Activated CD8-positive, alpha-beta memory T cell treated with anti-CD3 and anti-CD28 coated beads for 1 hour (primary cell): ENCODE measurements at regions not wholly inside any gene's neighbourhood (a gene's known extent, or its start where the extent isn't known, plus 50 kb on each side); places are given as distances from the start of the nearest gene placed in this dataset.
"Not testable (repeated sequence)": the region's sequence is repeated elsewhere in the genome, so short reads cannot be mapped to it uniquely, and the experiment has no call there.

Experiments used
- DNase-seq, 2 donors: peaks; one replicate each; pipeline ENCODE4 v3.0.0-alpha.2; 2020; ENCODE audit warnings: low read depth in 1 of 2; ENCODE audit errors: extremely low read depth in 1 of 2

- no peak for DNase-seq
These were observed 211.9 kb upstream of the IRX4 start for GRCh38 chr5:2094616-2094995.

- no peak for DNase-seq
These were observed 211.3 kb upstream of the IRX4 start for GRCh38 chr5:2093859-2094615.

GRCh38 chr5:2091921-2092320 is 209.2 kb upstream of the IRX4 start:
- DNase-seq = no peak

- DNase-seq = no peak
These were observed 205.3 kb upstream of the IRX4 start for GRCh38 chr5:2087980-2088379.

GRCh38 chr5:2075365-2075764 is 192.6 kb upstream of the IRX4 start:
- DNase-seq = no peak

- no peak for DNase-seq
These were observed 188.8 kb upstream of the IRX4 start for GRCh38 chr5:2071562-2071961.

- DNase-seq = not testable (repeated sequence)
These were observed 188.1 kb upstream of the IRX4 start for GRCh38 chr5:2070787-2071186.

GRCh38 chr5:2068531-2068930 is 185.8 kb upstream of the IRX4 start:
- DNase-seq = no peak

GRCh38 chr5:2066373-2066772 is 183.6 kb upstream of the IRX4 start:
- DNase-seq = no peak

GRCh38 chr5:2063380-2063779 is 180.7 kb upstream of the IRX4 start:
- not testable (repeated sequence) for DNase-seq

GRCh38 chr5:2052687-2053086 is 170.0 kb upstream of the IRX4 start:
- DNase-seq = no peak

GRCh38 chr5:2049876-2050275 is 167.2 kb upstream of the IRX4 start:
- no peak for DNase-seq

- no peak for DNase-seq
These were observed 165.9 kb upstream of the IRX4 start for GRCh38 chr5:2048664-2049063.

- no peak for DNase-seq
These were observed 164.7 kb upstream of the IRX4 start for GRCh38 chr5:2047341-2047927.

- no peak for DNase-seq
These were observed 161.3 kb upstream of the IRX4 start for GRCh38 chr5:2044041-2044440.

GRCh38 chr5:2039180-2039531 is 156.4 kb upstream of the IRX4 start:
- no peak for DNase-seq

GRCh38 chr5:2038321-2039179 is 155.8 kb upstream of the IRX4 start:
- DNase-seq = peak; percentile 3 to 41

- no peak for DNase-seq
These were observed 154.2 kb upstream of the IRX4 start for GRCh38 chr5:2036885-2037284.

- DNase-seq = no peak
These were observed 149.7 kb upstream of the IRX4 start for GRCh38 chr5:2032432-2032831.

GRCh38 chr5:2031581-2031980 is 148.9 kb upstream of the IRX4 start:
- no peak for DNase-seq

GRCh38 chr5:2030131-2030530 is 147.4 kb upstream of the IRX4 start:
- DNase-seq = no peak

- no peak for DNase-seq
These were observed 146.5 kb upstream of the IRX4 start for GRCh38 chr5:2029206-2029605.
